Endodermal cell (in vitro differentiated cells): ENCODE measurements at regions not wholly inside any gene's neighbourhood (a gene's known extent, or its start where the extent isn't known, plus 50 kb on each side); places are given as distances from the start of the nearest gene placed in this dataset.

ENCODE experiments used
- DNase-seq: peaks from one replicate; pipeline ENCODE4 v3.0.0-alpha.2; 2017
- H3K27ac ChIP-seq: 2 replicates; pipeline ENCODE4 v1.5.1; 2013; ENCODE audit warnings: mild to moderate bottlenecking, low read depth, low read length, moderate library complexity
- H3K27me3 ChIP-seq: 2 replicates; pipeline ENCODE4 v1.6.1; 2013; ENCODE audit warnings: mild to moderate bottlenecking, low read length, moderate library complexity; ENCODE audit not compliant: insufficient read depth, control insufficient read depth, poor library complexity, severe bottlenecking
- H3K36me3 ChIP-seq: 2 replicates; pipeline ENCODE4 v1.7.0; 2013; ENCODE audit warnings: mild to moderate bottlenecking, low read length, moderate library complexity; ENCODE audit not compliant: control insufficient read depth, insufficient read depth
- H3K4me1 ChIP-seq: one replicate; pipeline ENCODE4 v1.7.0; 2013; ENCODE audit warnings: low read length; ENCODE audit not compliant: control insufficient read depth, insufficient read depth
- H3K4me3 ChIP-seq: 2 replicates; pipeline ENCODE4 v1.5.1; 2013; ENCODE audit warnings: mild to moderate bottlenecking, low read length, moderate library complexity
- H3K9ac ChIP-seq: 2 replicates; pipeline ENCODE4 v1.6.1; 2013; ENCODE audit warnings: mild to moderate bottlenecking, low read length, moderate library complexity; ENCODE audit not compliant: poor library complexity, severe bottlenecking; ENCODE audit errors: extremely low read depth
- H3K9me3 ChIP-seq: 2 replicates; pipeline ENCODE4 v1.6.1; 2013; ENCODE audit warnings: mild to moderate bottlenecking, low read length, moderate library complexity; ENCODE audit not compliant: control insufficient read depth
- H3K27ac Mint-ChIP-seq: 2 replicates; pipeline ENCODE4 v1.8.0; 2020; ENCODE audit warnings: mixed read lengths
- H3K27me3 Mint-ChIP-seq: 2 replicates; pipeline ENCODE4 v1.8.0; 2021; ENCODE audit warnings: mild to moderate bottlenecking, mixed read lengths; ENCODE audit not compliant: insufficient read depth
- H3K36me3 Mint-ChIP-seq: 2 replicates; pipeline ENCODE4 v1.8.0; 2020; ENCODE audit warnings: low read depth, mixed read lengths
- H3K4me1 Mint-ChIP-seq: 2 replicates; pipeline ENCODE4 v1.8.0; 2020; ENCODE audit warnings: mixed read lengths
- H3K4me3 Mint-ChIP-seq: 2 replicates; pipeline ENCODE4 v1.8.0; 2020; ENCODE audit warnings: mild to moderate bottlenecking, moderate library complexity, mixed read lengths
- H3K9me3 Mint-ChIP-seq: 2 replicates; pipeline ENCODE4 v1.8.0; 2020; ENCODE audit warnings: mild to moderate bottlenecking, mixed read lengths
- CTCF ChIP-seq: fragments of 200-600 bp; sonication (generic); conservative IDR thresholded peaks from 2 replicates; pipeline ENCODE4 v1.5.0; 2021; ENCODE audit warnings: antibody characterized with exemption, mild to moderate bottlenecking
- WGBS, 2 experiments: methylation state at CpG; one replicate each; pipeline versions ENCODE4 v1.1.5 to v1.1.7; 2013; ENCODE audit warnings: missing lambda C conversion rate in 2 of 2, mixed read lengths in 1 of 2; ENCODE audit not compliant: insufficient coverage in 1 of 2, insufficient read length in 1 of 2; 5-methylcytosine and 5-hydroxymethylcytosine counted together

- Histone ChIP-seq H3K9ac (no peak overlapping the region), H3K9me3 (peaks cover 77% of the 10 kb centered on the region), H3K27me3 (no peaks in the 10 kb centered on the region), H3K4me3 (peak overlapping the region; percentile 12), H3K27ac (no peak overlapping the region), H3K4me1 (no peaks in the 10 kb centered on the region), H3K36me3 (peaks cover 87% of the 10 kb centered on the region)
- DNase-seq: no peak
- 95% methylated on average over 3 of the region's 3 CpGs; no CpG with 5 or more reads in 1 of the 2 experiments for WGBS, 2 experiments
- peaks cover 11% of the 10 kb centered on the region for H3K4me1 Mint-ChIP-seq
- TF ChIP-seq CTCF: no peak
- no peaks in the 10 kb centered on the region for H3K27me3 Mint-ChIP-seq
- H3K27ac Mint-ChIP-seq: no peak overlapping the region
- H3K4me3 Mint-ChIP-seq: no peak overlapping the region
- peaks cover 90% of the 10 kb centered on the region for H3K36me3 Mint-ChIP-seq
- peaks cover 49% of the 10 kb centered on the region for H3K9me3 Mint-ChIP-seq
Measured at GRCh38 chr7:22649686-22650085, 77.3 kb upstream of the IL6 start.

- H3K36me3 Mint-ChIP-seq: peaks cover 90% of the 10 kb centered on the region
- no peak for TF ChIP-seq CTCF
- Histone ChIP-seq H3K27ac (no peak overlapping the region), H3K4me1 (no peaks in the 10 kb centered on the region), H3K27me3 (no peaks in the 10 kb centered on the region), H3K9me3 (peaks cover 97% of the 10 kb centered on the region), H3K36me3 (peaks cover 77% of the 10 kb centered on the region), H3K4me3 (peak overlapping the region; percentile 63), H3K9ac (no peak overlapping the region)
- no peaks in the 10 kb centered on the region for H3K27me3 Mint-ChIP-seq
- H3K27ac Mint-ChIP-seq: no peak overlapping the region
- H3K4me3 Mint-ChIP-seq: no peak overlapping the region
- peaks cover 2% of the 10 kb centered on the region for H3K4me1 Mint-ChIP-seq
- DNase-seq: no peak
- WGBS, 2 experiments: 91 to 97% methylated on average over 3 of the region's 3 CpGs
- peaks cover 69% of the 10 kb centered on the region for H3K9me3 Mint-ChIP-seq
Measured at GRCh38 chr7:22647451-22648257, 79.3 kb upstream of the IL6 start.

- Histone ChIP-seq H3K9ac (no peak overlapping the region), H3K9me3 (peaks cover 100% of the 10 kb centered on the region), H3K4me3 (peak overlapping the region; percentile 63), H3K27ac (no peak overlapping the region), H3K36me3 (peaks cover 57% of the 10 kb centered on the region), H3K4me1 (no peaks in the 10 kb centered on the region), H3K27me3 (no peaks in the 10 kb centered on the region)
- Mint-ChIP-seq H3K4me1 (no peaks in the 10 kb centered on the region), H3K4me3 (no peak overlapping the region), H3K27ac (no peak overlapping the region), H3K27me3 (no peaks in the 10 kb centered on the region), H3K9me3 (peaks cover 86% of the 10 kb centered on the region), H3K36me3 (peaks cover 84% of the 10 kb centered on the region)
- no peak for DNase-seq
- TF ChIP-seq CTCF: no peak
Measured at GRCh38 chr7:22645418-22646181, 81.4 kb upstream of the IL6 start.
